ENCODE measurements at regions not wholly inside any gene's neighbourhood (a gene's known extent, or its start where the extent isn't known, plus 50 kb on each side); places are given as distances from the start of the nearest gene placed in this dataset.

DNA sequence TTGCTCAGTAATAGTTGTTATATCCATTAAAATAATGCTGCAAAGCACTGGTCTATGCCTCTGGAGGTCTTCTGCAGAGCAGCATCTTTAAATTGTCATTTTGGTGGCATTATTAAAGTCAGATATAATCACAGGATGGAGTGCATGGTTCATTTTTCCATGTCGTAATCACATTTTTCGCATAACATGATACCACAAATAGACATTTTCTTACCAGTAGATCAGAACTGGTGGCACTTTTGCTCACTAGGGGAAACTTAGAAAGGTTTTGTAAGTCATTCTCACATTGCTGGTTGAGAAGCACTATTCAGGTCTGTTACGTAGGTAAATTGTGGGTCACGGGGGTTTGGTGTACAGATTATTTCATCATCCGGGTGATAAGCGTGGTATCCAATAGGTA, 484.5 kb upstream of the PRKX start:
- DNase-seq, result no peak

DNA sequence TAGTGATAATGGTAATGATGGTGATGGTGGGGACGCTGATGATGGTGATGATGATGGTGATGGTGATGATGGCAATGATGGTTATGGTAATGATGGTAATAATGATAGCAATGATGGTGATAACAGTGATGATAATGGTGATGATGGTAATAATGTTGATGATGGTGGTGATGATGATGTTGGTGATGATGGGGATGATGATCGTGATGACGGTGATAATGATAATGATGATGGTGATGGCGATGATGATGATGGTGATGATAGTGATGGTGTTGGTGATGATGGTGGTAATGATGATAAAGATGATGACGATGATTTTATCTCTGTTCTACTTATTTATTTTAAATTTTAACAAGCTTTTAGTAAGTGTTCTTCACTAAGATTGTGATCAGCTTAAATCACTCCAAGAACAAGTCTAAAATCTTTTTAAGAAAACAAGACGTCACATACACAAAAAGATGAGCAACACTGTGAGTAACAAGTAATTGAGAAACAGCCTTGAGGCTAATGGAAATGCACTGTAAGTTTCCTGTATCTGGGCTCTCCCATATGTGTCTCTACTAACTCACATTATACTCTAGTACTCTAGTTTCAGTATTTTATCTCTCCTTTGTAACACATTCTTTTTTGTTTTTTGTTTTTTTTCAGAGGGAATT, 480.2 kb upstream of the PRKX start:
- no peak for DNase-seq

DNA sequence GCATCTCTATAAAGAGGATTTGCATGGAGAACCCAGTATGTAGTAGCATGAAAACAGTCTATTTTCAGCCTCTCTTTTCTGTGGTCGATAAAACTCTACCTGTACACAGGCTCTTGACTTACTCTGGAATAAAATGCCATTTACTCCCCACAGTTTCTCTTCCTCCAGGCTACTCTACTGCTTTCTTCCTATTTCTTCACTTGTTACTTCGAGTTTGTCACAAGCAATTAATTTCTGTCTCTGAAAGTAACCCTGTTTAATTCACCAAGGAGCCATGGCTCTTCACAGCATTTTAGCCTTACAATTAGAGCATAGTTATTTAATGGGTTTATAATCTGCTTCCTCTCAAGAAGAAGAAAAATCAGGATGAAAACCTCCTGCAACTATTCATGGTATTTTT, 472.9 kb upstream of the PRKX start:
- no peak for DNase-seq

DNA sequence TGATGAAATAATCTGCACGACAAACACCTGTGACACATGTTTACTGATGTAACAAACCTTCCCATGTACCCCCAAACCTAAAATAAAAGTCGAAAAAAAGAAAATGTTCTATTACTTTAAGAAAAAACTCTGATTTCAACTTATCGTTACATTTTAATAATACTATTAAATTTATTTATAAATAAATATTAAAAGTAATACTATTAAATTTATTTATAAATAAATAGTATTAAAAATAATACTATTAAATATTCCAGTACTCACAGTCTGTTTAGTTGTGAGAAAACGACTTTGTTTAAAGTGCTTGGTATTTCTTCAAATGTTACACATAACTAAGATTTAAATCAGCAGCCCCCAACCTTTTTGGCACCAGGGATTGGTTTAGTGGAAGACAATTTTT, 471.6 kb upstream of the PRKX start:
- no peak for DNase-seq

DNA sequence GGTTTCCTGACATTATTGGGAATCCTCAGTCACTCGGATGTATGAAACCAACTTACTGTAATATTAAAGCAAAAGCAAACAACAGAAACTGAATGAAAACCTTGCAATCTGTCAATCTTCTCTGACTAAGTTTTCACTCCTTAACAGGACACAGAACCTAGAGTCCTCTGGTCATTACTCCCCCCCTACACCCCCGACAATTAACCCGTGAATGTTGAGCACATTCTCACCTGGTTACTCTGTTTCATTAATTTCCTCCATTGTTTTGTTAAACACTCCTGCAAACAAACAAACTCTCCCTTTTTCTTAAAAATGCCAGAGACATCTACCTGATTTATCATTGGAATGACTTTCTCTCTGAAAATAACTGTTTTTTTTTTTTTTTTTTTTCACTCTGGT, 469.0 kb upstream of the PRKX start:
- no peak for DNase-seq

DNA sequence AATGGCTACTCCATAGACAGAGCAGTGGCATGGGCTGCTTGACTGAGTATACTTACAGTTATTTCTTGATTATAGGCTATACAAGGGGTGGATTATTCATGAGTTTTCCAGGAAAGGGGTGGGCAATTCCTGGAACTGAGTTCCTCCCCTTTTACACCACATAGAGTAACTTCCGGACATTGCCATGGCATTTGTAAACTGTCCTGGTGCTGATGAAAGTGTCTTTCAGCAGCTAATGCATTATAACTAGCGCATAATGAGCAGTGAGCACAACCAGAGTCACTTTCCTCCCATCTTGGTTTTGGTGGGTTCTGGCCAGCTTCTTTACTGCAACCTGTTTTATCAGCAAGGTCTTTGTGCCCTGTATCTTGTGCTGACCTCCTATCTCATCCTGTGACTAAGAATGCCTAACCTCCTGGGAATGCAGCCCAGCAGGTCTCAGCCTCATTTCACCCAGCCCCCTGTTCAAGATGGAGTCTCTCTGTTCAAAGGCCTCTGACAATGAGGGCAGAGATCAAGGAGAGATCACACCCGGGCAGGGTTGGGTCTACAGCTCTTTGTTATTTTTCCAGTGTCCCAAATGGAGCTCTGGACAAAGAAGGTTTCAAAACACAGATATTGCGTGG, 468.4 kb upstream of the PRKX start:
- DNase-seq, result no peak

DNA sequence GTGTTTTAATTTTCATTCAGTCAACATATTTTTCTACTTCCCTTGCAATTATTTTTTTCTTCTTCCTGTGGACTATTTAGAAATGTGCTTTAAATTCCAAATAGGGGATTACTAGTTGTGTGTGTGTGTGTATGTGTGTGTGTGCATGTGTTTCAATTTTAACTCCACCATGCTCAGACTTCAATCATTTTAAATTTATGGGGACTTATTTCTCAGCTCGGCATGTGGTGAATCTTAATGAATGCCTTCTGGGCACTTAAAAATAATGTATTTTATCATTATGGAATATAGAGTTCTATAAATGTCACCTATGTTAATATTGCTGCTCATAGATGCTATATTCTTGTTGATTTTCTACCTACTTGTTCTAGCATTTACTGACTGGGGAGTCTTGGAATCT, 465.6 kb upstream of the PRKX start:
- DNase-seq, result no peak

DNA sequence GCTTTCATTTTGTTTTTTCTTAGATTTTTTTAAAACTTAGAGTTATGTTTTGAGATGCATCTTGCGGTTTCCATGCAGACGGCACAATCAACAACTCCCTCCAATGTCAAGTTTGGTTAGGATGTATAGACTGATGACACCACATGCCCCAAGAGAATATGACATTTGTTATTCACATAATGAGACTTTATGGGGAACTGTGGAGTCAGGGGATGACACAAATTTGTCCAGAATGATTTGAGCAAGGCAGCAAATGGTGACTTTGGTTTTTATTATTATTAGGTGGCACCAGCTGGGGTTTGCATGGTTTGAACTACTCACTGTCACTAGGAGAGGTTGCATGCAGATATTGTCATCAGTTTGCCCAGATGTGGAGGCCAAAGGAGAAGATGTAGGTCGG, 461.8 kb upstream of the PRKX start:
- no peak for DNase-seq

DNA sequence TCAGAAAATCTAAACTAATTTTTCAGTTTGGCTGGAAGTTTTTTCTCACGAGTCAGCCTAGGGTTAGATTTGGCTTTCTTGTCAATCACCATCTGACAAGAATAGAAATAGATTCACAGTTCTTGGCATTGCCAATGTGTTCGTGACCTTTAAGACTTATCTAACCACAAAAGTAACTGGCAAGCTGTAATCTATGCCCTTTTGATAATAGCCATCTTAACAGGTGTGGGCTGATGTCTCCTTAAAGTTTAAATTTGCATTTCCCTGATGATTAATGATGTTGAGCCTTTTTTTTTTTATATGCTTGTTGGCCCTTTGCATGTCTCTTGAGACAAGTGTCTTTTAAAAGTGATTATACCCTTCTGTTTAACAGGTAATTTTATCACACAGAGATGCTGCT, 460.3 kb upstream of the PRKX start:
- DNase-seq, result no peak

DNA sequence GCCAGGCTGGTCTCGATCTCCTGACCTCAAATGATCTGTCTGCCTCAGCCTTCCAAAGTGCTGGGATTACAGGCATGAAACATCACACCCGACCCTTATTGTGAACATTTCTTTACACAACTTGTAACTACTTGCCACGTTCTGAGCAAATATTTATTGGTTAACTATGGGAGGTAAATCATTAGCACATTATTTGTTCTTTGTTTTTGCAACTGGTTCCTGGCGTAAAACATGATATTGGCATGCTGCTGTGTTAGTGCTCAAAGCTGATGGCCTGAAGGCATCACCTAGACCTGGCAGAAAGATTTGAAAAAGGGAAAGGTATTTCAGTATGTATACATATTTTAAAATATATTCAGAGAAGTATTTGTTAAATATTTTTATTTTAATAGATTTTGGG, 438.3 kb upstream of the PRKX start:
- no peak for DNase-seq

DNA sequence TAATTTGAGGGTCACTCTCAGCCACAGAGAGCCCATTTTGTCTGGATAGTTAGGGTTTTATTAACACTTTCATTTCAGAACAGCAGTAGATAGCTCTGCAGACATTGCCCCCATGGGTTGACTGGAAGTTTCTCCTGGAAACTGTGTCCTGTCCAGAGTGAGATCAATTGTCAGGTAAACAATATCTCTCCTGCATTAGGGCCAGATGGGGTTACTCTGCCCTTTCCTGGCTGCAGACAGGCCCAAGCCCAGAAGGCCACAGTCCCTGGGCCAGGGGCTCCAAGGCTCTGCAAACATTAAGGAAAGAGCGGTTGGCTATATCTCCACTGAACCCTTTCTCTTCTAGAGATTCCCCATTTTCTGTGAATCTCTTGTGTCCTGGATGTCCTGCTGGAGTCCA, 436.8 kb upstream of the PRKX start:
- DNase-seq, result no peak

DNA sequence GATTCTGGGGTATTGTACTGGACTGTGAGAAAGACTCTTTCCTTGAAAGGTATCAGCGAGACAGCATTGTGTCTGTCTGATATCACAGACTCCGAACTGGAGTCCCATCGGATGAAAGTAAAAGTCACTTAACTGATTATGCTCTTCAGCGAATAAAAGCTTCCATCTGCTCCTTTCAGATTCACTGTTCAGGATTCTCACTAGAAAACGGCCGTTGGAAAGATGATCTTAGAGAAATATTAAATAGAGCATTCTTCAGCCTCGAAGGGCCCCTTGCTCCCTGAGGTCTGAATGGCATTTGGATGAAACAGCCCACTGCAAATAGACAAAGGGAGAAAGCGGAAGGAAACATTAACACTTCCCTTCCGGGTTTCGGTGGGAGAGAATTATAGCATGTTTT, 416.2 kb upstream of the PRKX start:
- no peak for DNase-seq

DNA sequence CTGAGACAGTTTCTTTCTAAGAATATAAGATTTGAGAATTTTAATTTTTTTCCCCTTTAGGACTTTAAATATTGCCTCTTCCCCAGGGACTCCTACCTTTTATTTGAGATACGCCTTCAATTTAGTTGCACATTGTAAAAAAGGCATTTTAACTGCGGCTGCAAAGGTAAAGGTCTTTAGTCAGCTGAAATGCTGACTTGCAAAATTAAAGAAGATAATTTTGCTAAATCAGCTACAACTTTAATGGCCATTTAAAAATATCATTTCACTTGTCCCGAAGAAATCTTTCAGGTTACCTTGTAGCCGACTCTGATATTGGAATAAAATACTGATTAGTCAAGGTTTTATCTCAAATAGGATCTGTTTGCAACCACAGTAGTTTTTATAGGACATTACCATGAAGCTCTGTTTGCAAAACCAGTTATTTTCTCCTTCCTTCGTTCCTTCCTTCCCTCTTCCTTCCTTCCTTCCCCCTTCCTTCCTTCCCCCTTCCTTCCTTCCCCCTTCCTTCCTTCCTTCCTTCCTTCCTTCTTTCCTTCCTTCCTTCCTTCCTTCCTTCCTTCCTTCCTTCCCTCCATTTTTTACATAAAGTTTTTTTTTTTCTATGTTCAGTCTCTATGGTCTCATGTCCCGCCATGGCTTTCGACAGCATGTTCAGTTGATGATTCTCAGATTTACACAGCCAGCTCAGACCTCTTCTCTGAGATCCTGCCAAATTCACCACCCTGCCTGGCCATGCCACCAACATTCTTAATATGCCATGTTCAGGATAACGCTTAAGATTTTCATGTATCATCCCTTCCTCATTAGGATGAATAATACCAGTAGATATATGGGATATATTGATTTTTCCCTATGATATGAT, 405.4 kb upstream of the PRKX start:
- no peak for DNase-seq

DNA sequence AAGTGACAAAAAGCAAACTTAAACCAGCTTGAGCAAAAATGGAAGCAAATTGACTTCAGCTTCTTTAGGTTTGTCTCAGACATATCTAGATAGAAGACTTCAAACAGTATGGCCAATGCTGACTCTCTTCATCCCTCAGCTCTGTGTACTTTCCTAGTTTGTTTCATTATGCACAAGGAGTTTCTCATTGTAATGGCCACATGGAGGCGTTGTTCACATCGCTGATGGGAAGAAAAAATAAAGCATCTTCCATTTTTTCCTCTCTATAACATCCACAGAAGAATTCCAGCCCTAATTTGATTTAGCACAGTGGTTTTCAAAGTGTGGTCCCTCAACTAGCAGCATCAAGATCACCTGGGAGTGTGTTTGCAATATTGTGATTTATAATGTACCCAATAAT, 397.5 kb upstream of the PRKX start:
- DNase-seq, result no peak

DNA sequence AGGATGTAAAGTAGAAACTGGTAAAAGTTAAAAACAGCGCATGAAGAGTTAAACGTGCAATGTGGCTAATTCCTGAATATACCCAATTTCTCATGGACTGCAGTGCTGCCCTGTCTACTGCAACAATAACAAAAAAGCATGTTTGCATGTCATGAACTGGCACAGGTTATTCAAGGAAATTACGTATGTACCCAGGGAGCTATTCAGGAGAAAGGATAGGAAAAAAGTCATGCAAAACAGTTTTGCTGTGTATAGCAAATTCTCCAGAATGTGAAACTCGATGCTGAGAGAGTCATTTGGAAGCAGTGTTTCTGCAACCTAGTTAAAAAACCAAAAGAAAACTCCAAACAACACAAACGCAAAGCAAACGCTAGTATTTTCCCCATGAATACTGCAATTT, 381.5 kb upstream of the PRKX start:
- no peak for DNase-seq

DNA sequence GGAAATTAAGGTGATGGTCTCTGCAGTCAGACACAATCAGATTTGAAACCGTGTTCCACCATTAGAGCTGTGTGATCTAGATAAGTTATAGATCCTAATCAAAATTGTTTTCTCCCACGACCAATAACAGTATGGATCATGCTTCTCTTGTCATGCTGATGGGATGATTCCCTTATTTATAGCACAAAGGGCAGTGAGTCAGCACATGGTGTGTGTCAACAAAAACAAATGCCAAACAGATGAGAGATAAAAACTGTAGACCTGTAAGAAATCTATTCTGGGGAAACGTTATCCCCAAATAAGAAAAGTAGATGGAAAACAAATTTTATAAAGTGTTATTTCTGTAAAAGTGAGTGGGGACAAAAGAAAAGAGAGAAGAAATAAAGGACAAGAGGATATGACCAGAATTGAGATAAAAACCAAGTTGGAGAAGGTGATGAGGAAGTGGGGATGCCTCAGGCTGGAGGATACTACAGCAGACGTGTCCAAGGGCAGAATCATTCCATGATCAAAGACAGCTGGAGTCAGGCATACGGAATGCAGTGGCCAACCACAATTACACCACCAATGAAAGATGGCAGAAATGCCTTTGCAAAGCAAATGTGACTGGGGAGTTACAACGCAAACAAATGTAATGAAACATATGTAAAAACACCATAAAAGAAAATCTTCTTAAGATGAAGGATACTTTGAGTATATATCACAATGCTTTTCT, 377.8 kb upstream of the PRKX start:
- DNase-seq, result no peak

DNA sequence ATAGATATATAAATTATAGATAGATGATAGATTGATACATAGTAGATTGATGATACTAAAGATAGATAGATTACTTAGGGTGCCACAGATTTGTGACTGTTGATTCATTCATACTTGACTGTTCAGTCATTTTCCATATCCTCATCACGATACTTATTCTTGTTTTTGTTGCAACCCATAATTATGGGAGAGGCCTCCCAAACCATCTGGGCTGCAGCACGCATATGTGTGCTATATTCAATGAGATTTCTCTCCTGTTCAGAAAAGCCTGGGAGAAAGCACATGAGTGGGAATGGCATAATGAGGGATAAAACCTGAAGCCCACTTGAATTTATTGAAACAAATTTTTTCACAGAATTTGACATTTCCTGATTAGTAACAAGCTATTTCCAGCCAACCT, 346.4 kb upstream of the PRKX start:
- no peak for DNase-seq

DNA sequence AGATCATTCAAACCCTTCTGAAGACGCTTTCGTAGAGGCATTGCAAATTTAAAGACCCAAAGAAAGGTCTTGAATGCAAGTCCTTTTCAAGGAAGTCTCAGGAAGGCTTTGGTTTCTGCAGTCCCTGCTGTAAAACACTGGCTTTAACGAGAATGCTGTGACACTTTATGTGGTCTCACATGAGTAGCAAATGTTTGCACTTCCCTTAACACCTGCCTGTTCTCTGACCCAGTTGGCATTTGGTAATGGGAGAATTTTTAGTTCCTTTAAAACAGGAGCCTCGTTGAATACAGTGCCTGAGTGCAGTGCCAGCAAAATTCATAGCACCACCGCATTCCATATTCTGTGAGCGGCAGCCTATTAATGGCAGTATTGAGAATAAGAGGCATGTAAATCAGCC, 330.5 kb upstream of the PRKX start:
- no peak for DNase-seq

DNA sequence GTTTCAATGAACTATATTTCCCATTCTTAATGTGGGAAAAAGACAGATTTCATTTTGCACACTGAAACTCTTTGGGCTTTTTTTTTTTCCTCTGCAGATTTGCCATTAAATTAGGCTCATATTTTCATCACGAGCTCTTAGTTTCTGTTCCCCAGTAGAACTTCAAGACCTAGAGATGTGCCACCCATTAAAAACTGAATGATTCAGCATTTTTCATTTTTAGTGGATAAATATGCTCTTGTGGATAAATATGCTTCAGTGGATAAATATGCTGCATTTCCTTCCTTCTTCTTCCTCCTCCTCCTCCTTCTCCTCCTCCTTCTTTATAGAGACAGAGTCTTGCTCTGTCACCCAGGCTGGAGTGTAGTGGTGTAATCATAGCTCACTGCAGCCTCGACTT, 322.4 kb upstream of the PRKX start:
- no peak for DNase-seq

DNA sequence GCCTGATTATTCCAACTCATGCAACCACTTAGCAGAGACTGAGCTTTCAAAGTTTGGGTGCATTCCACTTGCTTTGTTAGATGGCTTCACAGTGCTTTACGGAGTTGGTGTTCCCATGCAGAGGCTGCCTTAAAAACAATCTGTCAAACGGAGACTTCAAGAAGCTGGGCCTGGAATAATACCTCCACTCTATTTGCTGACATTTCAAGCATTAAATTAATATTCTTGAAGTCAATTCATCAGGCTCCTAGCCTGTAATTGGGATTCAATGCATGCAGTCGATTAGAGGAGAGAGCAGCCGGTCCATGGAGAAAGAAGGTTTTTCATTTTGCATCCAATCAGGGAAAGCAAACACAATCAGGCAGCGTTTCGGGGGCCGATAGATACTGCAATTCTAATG, 314.7 kb upstream of the PRKX start:
- DNase-seq, result no peak

DNA sequence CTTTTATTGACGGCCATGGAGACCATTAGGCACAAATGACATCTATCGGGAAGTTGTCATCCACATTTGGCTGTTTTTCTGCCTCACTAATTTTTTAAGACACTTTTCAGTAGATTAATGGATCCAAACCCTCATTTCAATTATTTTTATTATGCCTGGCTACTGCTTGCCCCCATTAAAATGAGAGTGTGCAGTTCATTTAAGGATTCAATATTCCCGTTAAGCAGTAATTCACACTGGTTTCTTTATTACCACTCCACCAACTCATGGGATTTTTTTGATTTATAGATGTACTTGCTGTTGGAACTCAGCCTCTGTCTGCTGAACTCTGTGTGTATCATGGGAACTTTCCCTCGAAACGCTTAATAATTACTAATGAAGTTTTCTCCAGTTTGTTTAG, 291.8 kb upstream of the PRKX start:
- no peak for DNase-seq

DNA sequence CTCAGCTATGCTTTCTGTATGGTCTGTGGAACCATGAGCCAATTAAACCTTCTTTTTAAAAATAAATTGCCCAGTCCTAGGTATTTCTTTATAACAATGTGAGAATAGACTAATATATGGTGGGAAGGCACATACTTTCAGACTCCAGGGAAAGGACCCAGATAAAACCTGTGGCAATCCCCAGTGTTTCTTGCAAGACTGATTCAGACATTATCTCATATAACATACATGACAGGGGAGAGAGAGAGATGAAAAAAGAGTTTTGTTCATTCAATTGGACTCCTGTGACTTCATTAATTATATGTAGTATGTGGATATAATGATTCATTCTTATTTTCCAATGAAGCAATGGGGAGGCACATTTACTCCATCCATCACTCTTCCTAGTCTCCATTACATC, 291.4 kb upstream of the PRKX start:
- no peak for DNase-seq

DNA sequence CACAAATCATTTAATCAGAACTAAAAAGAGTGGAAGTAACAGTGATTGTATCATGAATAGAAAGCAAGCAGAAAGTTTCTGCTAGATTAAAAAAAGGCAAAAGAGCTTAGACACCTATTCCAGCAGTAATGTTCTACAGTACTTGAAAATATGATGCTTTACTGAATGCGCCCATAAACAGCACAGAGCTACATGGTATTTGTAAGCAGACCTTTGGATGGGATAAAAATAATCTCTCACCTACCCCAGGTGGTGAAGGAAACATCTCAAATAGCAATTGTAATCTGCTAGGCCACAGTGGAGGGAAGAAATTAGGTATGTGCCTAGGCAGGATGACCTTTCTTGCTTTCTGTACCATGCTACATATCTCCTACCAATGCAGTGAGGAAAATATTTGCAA, 280.9 kb upstream of the PRKX start:
- no peak for DNase-seq

DNA sequence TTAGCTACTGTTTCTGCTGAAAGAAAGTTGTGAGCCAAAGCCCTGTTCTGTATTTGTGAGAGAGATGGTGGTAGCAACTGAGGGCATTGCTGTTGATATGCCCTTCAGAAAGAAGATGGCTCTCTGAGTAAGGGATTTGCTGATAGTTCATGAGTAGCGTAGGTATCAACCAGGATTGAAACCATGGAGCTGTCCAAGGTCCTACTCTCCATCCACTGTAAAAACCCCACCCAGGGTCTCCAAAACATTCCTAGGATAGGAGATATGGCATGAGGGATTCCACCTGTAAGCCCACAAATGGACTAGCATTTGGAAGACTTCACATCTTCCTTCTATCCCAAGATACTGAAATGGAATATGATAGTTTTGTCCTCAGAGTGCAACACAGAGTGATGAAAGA, 277.1 kb upstream of the PRKX start:
- no peak for DNase-seq

Measured in NCI-H1694 treated with DMSO at 0.1 percent for 48 hours (cell line).